CD4-positive, alpha-beta T cell treated with Interleukin-15 for 1 hour (primary cell): ENCODE measurements at regions not wholly inside any gene's neighbourhood (a gene's known extent, or its start where the extent isn't known, plus 50 kb on each side); places are given as distances from the start of the nearest gene placed in this dataset.
"Not testable (repeated sequence)": the region's sequence is repeated elsewhere in the genome, so short reads cannot be mapped to it uniquely, and the experiment has no call there.

Source experiments
- DNase-seq: peaks from one replicate; pipeline ENCODE4 v3.0.0-alpha.2; 2020

DNA sequence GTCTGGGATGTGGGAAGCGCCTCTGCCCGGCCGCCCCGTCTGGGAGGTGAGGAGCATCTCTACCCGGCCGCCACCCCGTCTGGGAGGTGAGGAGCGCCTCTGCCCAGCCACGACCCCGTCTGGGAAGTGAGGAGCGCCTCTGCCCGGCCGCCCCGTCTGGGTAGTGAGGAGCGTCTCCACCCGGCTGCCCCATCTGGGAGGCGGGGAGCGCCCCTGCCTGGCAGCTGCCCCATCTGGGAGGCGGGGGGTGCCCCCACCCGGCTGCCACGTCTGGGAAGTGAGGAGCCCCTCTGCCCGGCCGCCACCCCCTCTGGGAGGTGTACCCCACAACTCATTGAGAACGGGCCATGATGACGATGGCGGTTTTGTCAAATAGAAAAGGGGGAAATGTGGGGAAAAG is 288.3 kb downstream of the SPRY1 start:
- DNase-seq, result not testable (repeated sequence)

DNA sequence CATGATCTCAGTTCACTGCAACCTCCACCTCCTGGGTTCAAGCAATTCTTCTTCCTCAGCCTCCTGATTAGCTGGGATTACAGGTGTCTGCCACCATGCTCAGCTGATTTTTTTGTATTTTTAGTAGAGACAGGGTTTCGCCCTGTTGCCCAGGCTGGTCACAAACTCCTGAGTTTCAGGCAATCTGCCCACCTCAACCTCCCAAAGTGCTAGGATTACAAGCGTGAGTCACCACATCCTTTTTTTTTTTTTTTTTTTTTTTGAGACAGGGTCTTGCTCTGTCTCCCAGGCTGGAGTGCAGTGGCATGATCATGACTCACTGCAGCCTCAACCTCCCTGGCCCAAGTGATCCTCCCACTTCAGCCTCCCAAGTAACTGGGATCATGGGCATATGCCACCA is 298.9 kb downstream of the SPRY1 start:
- DNase-seq, result not testable (repeated sequence)

DNA sequence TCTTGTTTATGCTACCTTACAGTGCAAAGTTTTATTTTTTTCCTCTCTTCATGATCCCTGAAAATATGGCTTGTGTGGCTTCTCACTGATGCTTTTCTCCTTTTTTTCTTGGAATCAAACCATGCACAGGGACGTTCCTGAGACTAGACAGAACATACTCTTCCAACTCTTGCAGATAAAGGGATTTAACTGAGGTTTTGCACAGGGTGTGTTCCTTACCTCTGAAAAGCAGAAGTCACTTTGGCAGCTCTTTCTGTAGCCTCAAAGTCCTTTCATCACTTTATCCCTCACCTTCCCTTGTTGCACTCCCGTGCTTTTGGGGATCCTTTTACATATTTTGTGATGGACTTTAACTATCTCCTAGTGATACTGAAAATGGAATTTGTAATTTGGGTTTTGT is 300.1 kb downstream of the SPRY1 start:
- DNase-seq, result no peak

DNA sequence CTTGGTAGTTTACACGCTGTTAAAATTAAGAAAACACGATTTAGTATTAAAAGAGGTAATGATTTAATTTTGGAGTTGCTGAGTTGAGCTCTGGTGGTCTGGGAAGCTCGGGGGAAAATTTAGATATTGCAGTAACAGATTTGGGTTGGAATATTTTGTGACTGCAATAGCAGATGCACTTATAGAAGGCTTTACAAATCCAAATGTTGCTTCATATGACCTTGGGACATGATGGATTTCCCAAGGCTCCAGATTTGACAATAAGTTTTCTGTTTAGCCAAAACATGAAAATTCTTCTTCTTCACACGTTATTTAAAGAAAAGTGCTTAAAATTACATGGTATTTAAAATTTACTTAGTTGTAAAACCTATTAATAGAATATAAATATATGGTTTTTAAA is 302.0 kb downstream of the SPRY1 start:
- no peak for DNase-seq

DNA sequence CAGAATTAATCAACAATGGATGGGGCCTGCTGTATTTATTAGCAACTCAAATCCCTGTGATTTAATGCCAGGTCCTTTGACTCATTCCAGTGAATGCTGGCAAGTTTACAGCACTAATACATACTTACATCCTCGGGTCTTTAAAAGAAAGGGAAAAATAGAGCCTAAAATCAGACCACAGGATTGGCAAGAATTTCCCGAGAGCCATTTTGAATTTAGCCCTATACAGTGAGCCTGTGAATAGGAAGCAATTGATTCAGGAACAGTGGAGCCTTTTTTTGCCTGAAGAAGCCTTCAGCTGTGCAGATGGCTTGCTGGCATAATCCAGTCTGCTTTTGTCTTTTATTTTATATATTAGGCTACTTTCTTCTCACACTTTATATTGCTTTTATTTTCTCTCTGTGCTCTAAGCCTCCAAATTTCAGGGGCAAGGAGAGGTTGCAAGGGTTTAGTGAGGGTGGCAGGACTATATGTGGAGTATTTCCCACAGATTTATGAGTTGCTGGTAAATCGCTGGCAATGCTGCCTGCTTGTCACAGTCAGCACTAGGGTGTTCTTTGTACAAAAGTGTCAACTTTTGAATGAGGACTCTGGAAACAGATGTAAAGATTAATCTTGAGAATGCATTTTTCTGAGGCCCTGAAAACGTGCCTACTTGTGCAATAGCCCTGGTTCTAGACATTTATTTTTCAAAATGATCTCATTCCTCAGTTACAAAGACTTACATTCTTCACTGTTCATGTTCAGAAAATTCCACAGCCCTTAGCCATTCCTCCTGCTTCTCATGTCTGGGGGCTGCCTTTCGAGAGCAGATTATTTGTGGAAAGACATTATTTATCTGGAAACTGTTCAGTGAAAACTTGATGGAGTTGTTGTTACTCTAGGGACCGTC is 303.5 kb downstream of the SPRY1 start:
- no peak for DNase-seq

DNA sequence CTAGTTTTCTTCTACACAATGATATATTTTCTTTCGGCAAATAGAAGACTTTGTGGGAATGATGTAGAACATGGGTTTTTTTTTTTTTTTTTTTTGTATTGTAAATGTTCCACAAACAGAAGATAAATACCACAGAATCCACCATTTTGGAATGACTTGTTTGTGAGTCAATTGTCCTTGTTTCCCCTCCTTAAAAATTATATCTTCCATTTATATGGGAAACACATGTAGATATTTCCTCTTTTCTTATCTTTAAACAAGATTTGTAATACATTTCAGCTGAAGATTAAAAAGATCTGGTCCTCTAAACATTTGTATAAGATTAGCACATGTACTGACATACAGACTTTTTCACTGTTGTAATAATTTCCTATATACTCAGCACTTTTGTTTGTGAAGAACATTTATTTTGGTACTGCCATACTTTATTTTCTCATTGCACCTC is 304.6 kb downstream of the SPRY1 start:
- no peak for DNase-seq

DNA sequence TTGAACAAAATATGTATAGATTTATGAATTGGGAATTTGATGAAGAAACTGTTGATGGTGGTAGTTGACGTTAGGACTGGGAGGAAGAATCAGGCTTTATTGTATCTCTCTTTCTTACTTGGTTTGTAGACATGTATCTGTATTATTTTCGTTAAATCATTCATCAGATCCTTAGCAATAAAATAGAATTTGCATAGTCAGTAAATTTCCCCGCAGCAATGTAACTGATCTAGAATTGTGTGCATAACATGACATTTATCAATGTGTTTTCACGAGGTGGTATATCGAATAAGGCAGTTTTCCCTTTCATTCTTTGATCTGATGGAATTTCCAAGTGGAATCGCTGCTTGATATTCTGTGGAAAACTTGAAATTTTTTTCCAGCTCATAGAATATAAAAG is 308.8 kb downstream of the SPRY1 start:
- no peak for DNase-seq

DNA sequence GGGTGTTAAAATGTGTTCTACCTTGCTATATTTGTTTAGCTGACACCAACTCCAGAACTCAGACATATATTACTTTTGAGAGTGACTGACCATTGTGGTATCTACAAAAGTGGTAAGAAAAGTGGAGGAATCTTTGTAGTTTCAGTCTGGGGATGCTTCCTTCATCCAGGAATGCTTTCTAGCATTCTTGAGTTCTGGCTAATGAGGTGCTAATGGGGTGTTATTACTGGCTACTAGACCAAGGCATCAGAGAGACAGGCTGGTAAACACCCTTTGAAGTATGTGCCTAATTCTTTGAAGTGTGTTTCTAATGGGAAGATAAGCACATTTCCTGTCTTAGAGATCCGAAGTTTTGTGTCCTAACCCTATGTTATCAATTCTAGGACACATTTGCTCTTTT is 310.4 kb downstream of the SPRY1 start:
- DNase-seq, result no peak

DNA sequence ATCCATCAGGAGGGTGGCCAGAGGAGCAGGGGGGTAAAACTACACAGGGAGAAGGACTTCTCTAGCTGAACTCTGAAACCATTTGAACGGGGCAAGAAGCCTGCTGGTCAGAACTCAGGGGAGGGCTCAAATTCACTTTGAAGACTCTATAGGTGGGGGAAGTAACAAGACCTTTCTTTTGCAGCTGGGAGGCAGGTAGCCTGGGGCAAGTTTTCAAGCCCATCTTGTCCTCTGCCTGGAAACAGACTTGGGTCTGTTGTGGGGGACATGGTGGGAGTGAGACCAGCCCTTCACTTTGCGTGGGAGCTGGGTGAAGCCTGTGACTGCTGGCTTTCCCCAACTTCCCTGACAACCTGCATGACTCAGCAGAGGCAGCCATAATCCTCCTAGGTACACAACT is 312.3 kb downstream of the SPRY1 start:
- no peak for DNase-seq

DNA sequence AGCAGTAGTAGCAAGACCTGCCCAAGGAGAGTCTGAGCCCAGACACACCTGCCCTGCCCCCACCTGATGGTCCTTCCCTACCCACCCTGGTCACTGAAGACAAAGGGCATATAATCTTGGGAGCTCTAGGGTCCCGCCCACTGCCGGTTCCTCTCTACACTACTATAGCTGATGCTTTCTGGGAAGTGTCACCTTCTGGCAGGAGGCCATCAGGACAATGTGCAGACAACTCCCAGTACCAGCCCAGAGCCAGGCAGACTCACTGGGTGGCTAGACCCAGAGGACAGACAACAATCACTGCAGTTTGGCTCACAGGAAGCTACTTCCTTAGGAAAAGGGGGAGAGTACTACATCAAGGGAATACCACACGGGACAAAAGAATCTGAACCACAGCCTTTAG is 312.7 kb downstream of the SPRY1 start:
- DNase-seq, result no peak

DNA sequence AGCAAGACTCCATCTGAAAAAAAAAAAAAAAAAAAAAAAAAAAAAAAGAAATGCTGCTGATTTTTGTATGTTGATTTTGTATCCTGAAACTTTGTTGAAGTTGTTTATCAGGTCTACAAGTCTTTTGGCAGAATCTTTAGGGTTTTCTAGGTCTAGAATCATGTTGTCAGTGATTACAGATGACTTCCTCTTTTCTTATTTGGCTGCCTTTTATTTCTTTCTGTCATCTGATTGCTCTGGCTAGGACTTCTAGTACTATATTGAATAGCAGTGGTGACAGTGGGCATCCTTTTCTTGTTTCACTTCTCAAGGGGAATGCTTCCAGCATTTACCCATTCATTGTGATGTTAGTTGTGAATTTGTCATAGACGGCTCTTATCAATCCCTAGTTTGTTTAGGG is 334.4 kb downstream of the SPRY1 start:
- no peak for DNase-seq

DNA sequence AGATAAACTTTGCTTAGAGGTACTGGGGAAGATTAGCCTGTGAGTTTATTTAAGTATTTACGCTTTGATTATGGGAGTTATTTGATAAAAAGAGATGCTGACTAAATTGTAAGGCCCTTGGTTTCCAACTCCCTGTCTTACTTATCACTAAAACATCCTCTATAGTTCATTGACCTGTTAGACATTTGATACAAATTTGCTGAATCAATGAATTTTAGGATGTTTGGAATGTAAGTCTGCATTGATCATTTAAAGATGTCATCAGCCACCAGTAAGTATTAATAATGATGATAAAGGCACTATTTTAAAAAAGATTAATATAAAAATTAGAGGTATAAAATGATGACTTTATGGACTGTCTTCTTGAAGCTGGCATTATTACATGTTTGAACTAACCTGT is 340.6 kb downstream of the SPRY1 start:
- no peak for DNase-seq

DNA sequence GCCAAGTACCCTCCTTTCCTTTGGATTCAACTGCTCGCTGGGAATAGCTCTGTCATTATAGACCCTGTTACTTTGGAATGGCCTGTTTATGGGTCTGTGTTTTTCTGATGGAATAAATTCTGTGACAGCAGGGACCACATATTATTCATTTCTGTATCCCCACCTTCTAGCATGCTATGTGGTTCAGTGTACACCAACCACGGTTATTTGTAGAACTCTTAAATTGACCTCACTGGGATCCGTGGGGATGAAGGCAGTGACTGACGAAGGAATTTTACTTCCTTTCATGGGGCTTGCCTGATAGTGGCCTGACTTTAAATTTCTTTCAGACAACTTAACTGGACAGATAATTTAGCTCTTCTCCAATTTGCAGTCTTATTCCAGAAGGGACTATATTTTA is 343.2 kb downstream of the SPRY1 start:
- no peak for DNase-seq

DNA sequence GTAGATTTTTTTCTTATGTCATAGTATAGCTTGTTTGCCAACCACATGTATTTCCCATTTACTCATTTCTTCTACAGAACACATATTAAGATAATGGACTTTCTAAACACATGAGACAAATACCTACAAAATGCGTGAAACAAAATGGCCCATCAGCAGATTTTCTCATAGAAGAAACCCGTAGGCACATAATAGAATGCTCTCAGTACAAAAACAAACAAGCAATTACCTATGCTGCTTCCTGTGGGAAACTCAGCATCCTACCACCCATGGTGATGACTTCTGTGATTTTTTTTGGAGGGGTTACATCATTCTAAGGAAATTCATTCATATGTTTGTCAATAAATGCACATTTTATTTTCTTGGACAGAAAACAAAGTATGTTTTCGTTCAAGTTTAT is 343.6 kb downstream of the SPRY1 start:
- no peak for DNase-seq

DNA sequence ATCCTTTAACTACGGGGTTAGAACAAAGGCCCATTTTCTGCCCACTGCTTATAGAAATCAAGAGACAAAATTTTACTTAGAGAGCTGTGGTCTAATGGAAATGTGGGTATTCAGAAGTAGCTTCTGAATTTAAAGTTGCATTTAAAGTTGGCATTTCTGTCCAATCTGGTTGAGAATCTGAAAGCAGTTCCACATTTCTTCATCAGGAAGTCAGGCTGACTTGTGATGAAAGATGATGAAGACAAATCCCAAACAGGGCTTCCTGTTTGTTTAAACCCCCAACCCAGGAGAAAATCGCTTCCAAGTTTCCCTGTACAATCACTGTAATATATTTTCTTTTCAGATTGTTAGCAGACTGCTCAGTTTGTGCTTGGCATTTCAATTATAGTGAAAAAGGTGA is 345.3 kb downstream of the SPRY1 start:
- no peak for DNase-seq

DNA sequence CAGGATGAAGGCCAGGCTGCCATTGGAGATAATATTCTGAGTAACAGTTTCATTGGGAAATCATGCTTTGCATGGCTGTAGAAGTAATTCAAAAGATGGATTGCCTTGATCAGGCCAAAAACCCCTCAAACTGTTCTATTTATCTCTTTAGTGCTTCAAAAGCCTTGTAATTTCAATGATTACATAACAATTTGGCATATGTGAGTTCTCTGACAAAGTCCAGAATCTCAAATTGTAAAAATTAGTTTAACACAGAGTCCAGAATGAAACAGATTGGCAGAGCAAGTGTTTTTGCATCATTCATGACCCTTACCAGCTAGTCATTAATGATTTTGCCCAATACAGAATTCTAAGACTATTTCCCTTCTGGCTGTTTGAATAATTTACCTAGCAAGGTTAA is 347.3 kb downstream of the SPRY1 start:
- DNase-seq, result no peak

DNA sequence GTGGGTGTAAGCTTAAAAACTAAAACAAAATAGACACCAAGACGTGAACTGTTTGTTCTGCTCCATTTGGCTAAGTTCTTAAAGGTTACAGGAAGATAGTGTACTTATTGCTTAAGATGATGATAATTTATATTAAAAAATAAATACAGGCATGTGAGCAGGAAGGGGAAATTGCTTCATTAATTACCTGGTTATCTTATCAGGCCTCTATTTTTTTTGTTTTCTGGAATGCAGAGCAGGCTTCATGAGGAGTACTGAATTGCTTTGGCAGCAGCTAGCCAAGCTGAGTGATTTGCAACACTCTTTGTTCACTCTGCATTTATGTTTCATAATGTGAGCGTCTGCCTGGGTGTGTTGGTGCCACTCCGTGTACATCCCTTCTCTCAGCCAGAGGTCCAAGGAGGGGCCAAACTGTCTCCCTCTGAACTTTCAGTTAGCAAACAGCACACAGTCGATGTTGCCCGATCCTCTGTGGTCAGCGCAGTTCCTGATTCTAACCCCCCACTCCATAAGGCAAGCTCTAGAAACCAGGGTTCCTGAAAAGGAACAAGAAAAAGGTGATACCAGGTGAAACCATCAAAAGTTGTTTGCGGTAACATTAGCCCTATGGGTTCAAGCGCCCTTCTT is 348.2 kb downstream of the SPRY1 start:
- no peak for DNase-seq

DNA sequence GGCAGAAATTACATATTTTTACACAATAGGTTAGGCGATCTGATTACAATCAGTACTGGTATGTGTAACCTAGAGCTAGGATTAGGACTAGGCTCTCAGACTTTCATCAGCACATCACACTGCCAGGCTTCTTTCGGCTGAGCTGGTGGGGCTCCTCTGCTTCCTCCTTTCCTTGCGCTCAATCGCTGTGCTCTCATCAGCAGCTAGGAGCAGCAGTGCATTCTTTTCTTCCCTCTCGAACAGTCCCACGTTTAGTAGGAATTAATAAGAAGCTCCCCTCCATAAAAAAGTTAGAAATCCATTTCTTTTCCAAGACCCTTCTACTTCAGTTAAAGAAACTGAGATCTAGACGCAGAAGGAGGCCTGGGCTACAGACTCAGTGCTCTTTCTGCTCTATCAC is 350.4 kb downstream of the SPRY1 start:
- DNase-seq, result no peak

DNA sequence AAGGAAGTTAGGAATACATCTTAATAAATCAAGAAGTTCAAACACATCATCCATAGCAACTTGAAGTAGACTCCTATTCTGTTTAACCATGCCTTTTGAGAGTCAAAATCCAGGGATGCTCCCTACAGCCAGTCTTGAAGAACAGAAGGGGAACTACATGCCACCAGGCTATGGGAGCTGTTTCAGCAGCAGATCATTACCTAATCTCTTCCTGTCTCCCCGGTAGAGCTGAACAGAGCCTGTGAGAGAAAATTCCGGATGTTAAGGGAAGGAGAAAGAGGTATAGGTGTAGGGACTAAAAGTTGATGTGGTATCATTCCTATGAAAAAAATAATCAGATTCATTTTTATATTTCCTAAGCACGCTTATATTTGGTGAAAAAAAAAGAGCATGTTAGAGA is 352.2 kb downstream of the SPRY1 start:
- DNase-seq, result no peak

DNA sequence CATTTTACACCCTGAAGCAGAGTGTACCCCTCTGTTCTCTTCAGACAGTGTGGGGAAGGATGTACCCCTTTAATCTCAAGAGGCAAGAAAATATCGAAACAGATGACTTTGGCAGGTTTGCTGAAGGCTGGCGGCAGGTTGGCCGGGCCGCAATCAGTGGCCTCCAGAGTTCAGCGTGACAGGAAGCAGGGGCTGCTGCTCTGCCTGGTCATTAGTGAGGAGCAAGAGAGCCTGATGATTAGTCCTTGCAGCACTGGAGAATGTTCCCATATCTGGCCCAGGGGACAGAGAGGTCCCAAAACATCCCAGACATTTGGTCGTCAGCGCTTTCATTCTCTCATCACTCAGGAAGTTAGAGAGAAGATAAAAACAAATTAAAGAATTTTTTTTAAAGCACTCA is 352.8 kb downstream of the SPRY1 start:
- no peak for DNase-seq

DNA sequence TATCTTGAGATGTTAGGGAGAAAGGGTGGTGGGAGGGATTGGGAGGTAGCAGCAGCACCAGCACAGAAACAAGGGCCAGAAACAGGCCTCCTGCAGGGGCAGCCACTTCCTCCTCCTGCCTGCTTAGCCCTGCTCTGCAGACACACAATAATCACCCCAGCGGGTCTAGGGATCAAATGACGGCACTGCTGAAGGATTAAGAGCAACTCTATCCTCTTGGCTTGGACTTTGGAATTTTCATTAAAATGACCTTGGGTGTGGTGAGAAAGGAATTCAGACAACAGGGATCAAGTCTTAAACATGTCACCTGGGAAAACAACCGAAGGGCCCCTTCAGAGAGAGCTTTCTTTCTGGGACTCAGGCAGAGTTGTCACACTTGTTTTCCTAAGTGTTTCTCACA is 353.4 kb downstream of the SPRY1 start:
- DNase-seq, result no peak

DNA sequence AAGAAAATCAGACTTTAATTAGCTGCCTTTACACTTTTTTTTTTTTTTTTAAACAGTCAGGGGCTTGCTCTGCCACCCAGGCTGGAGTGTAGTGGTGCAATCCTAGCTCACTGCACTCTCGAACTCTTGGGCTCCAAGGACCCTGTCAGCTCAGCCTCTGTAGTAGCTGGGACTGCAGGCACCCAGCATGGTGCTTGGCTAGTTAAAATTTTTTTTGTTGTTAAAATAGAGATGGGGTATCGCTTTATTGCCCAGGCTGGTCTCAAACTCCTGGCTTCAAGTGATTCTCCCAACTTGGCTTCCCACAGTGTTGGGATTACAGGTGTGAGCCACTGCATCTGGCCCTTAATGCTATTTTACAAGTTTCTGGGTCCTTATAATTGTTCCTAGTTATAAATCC is 359.1 kb downstream of the SPRY1 start:
- DNase-seq, result no peak

DNA sequence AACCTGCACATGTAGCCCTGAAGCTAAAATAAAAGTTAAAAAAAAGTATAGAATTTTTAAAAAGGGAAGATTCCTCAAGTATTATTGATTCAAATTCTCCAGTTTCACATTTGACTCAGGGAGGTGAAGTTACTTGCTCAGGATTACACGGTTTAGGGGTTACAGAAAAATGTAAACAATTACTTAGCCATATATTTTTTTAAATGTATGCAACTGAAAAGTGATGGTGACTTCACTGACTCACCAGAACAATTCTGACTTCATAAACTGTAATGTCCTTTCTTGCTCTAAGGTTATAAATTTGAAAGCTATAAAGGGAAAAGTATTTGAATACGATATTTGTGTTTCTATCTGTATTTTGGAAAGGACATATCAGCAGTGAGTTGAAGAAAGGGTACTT is 371.2 kb downstream of the SPRY1 start:
- no peak for DNase-seq

DNA sequence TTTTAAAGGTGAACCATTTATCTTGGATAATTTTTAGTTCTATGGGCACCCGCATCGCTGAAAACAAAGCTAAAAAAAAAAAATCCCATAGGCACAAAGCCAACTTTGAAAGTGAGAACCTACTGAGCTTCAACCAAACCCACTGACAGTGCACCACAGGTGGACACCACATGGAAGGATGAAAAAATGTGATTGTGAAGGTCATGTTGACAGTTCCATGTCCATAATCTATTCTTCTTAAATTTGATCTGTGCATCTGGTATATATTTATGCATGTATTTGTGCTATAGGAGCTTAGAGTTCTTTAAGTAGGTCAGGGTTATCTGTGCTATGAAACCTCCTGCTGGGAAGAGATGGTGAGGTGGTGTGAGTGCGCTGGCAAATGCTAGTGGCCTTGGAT is 374.3 kb downstream of the SPRY1 start:
- no peak for DNase-seq

DNA sequence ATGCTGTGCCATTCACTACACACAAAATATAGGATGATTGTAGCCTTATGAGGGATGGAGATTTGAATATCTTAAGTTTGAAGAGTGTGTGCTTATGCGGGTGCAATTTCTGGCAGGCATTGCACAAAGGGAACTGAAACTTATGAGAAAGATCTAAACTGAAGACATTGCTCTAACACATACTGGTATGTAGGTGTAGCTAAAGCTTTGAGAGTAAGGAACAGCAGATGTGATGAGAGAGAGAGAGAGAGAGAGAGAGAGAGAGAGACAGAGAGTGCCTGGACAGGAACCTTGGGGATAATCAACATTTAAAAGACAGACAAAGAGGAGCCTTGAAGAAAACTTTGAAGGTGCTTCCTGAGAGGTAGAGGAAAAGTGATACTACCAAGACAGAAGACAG is 379.7 kb downstream of the SPRY1 start:
- no peak for DNase-seq
